ENCODE measurements at regions not wholly inside any gene's neighbourhood (a gene's known extent, or its start where the extent isn't known, plus 50 kb on each side); places are given as distances from the start of the nearest gene placed in this dataset.

DNA sequence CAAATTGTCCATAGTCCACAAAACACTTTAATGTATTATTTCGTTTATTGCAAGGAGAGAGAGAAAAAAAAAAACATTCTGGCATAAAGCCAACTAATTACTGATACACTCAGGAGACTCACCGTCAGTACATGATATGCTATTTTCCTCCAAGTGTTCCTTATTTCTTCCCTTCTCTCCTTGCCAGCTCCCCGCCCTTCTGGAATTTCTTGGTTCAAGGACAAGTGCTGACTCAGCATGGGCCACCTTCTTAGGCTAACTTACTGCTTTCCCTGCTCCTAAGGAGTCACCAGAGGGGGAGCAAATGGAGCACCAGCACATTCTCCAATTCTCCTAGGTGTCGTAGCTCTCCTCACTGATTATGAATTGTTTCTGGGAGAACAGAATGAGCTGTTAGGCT is 133.8 kb upstream of the HDAC9 start (continued):
- TF ChIP-seq CUX1 (IDR thresholded peaks at IDR 0.05; ENCODE audit: insufficient replicate concordance, low read depth, low read length), result no peak
- TF ChIP-seq IKZF1 (conservative IDR thresholded peaks at IDR 0.05), result no peak
- TF ChIP-seq, protein P1, sequence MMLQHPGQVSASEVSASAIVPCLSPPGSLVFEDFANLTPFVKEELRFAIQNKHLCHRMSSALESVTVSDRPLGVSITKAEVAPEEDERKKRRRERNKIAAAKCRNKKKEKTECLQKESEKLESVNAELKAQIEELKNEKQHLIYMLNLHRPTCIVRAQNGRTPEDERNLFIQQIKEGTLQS (IDR thresholded peaks at IDR 0.05; ENCODE audit: borderline replicate concordance, extremely low read depth, low read depth, low read length), result no peak
- TF ChIP-seq RBBP5 (conservative IDR thresholded peaks at IDR 0.05), result no peak

DNA sequence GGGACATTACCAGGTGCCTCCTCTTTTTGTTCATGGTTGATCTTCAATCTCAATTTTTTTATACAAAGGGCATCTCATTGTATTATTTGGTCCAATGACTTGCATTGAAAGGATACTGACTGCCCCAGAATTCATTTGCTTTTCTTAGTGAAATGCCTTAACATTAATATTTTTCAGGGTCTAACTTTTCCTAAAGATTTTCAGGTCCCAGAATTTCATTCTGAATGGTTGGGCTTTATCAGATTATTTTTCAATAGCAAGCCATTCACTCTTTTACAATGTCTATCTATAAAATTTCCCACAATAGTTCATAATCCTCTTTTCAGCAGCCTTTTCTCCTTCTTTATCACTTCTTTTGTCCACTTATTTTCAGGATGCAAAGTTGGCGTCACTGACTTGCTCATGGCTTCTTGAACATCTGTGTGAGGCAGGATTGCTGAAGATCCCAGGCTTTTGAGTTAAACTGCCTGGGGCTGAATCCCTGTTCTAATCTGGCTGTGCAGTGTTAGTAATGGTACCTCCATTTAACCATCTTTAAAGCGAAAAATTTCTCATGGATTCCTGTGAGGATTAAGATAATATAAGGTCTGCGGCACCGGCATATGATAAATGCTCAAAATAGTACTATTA is 131.7 kb upstream of the HDAC9 start:
- no peak for DNase-seq (ENCODE audit: low read depth, low spot score)
- BruUV-seq (replicated peaks), result no TSS peak
- Histone ChIP-seq H3K27me3 (replicated peaks in 1 of 2; ENCODE audit: control insufficient read depth in 2 of 2, insufficient read depth in 2 of 2, low read length in 1 of 2) (no peaks in the 10 kb centered on the region), H3K79me2 (ENCODE audit: control insufficient read depth, insufficient read depth, low read length) (no peaks in the 10 kb centered on the region), H4K20me1 (ENCODE audit: control insufficient read depth, insufficient read depth) (no peaks in the 10 kb centered on the region), H2AFZ (ENCODE audit: control insufficient read depth, low read depth, low read length) (no peak overlapping the region), H3K4me3 (no peak overlapping the region), H3K9me3 (replicated peaks; ENCODE audit: control insufficient read depth, insufficient read depth, low read length) (no peaks in the 10 kb centered on the region), H3K36me3 (ENCODE audit: control insufficient read depth in 2 of 2, insufficient read depth in 2 of 2, low read length in 1 of 2) (no peaks in the 10 kb centered on the region), H3K4me1 (ENCODE audit: control insufficient read depth, insufficient read depth, low read length) (no peaks in the 10 kb centered on the region), H3K27ac (ENCODE audit: control insufficient read depth, insufficient read depth) (no peak overlapping the region), H3K9ac (ENCODE audit: control insufficient read depth, insufficient read depth, low read length) (no peak overlapping the region), H3K4me2 (ENCODE audit: control insufficient read depth, insufficient read depth) (no peak overlapping the region)
- ChIA-PET CTCF (interaction anchor here (0.7 to 1.9 kb wide), 3 partner anchors 7 to 23 kb away, joined by 3 to 7 read pairs (median 6); no protein-coding TSS in a partner anchor), RAD21 (ENCODE audit: unreplicated experiment) (no interaction called here), POLR2A (no interaction called here), SMC1A (ENCODE audit: uncharacterized antibody, unreplicated experiment) (interaction anchor here (0.9 to 1.0 kb wide), 2 partner anchors 12 to 132 kb away, joined by 3 read pairs; no protein-coding TSS in a partner anchor)
- 66% methylated on average over 4 of the region's 4 CpGs for WGBS (ENCODE audit: insufficient coverage, insufficient replicate concordance, low lambda C conversion rate, missing lambda C conversion rate)
- no peak for FAIRE-seq
- no peak for TF ChIP-seq SIN3A (IDR thresholded peaks at IDR 0.05; ENCODE audit: low read depth, low read length)
- no peak for TF ChIP-seq KAT2A (conservative IDR thresholded peaks at IDR 0.05; ENCODE audit: control insufficient read depth, low read depth, low read length)
- no peak for TF ChIP-seq TARDBP (IDR thresholded peaks at IDR 0.05; ENCODE audit: borderline replicate concordance)
- no peak for TF ChIP-seq ZNF274 (IDR thresholded peaks at IDR 0.05; ENCODE audit: insufficient read depth, insufficient read length)
- no peak for TF ChIP-seq IRF4 (IDR thresholded peaks at IDR 0.05; ENCODE audit: low read depth, low read length)
- no peak for TF ChIP-seq IRF5 (IDR thresholded peaks at IDR 0.05; ENCODE audit: borderline replicate concordance)
- TF ChIP-seq IRF3 (IDR thresholded peaks at IDR 0.05), result no peak
- TF ChIP-seq RAD21 (IDR thresholded peaks at IDR 0.05; ENCODE audit: insufficient read depth, low read depth, low read length), result no peak
- in situ Hi-C loops (cut with MboI) (no loop called here), intact Hi-C loops (cut with micrococcal nuclease; ENCODE audit: unreplicated experiment) (no loop called here)
- ATAC-seq, result no peak
